Natural killer cell treated with Interleukin-12 subunit alpha and Interleukin-12 subunit beta and Interleukin-15 and Interleukin-18, amount 100 ng/mL, for 72 hours (primary cell): ENCODE measurements at regions not wholly inside any gene's neighbourhood (a gene's known extent, or its start where the extent isn't known, plus 50 kb on each side); places are given as distances from the start of the nearest gene placed in this dataset.
"Not testable (repeated sequence)": the region's sequence is repeated elsewhere in the genome, so short reads cannot be mapped to it uniquely, and the experiment has no call there.

ENCODE experiments used
- ATAC-seq, 2 donors: fragments of 150-1000 bp; cut with Tn5 transposase in 1 of 2; sonication (Bioruptor Pico), chemical (Tn5 transposase) in 1 of 2; 2 replicates each; pipeline ENCODE4 v1.10.0; 2021
- DNase-seq: peaks from one replicate; pipeline ENCODE4 v3.0.0; 2022; ENCODE audit warnings: low spot score
- H3K27ac Mint-ChIP-seq, 2 donors: 1 replicate in 1 of 2; 2 replicates in 1 of 2; pipeline ENCODE4 v1.8.0; 2022; ENCODE audit warnings: mixed read lengths in 2 of 2, mild to moderate bottlenecking in 1 of 2, moderate library complexity in 1 of 2
- H3K27me3 Mint-ChIP-seq, 2 donors: 1 replicate in 1 of 2; 2 replicates in 1 of 2; pipeline ENCODE4 v1.8.0; 2022; ENCODE audit warnings: mixed read lengths in 2 of 2
- H3K36me3 Mint-ChIP-seq: one replicate; pipeline ENCODE4 v1.8.0; 2022; ENCODE audit warnings: mixed read lengths
- H3K4me1 Mint-ChIP-seq, 2 donors: 1 replicate in 1 of 2; 2 replicates in 1 of 2; pipeline ENCODE4 v1.8.0; 2022; ENCODE audit warnings: low read depth in 2 of 2, mixed read lengths in 2 of 2, mild to moderate bottlenecking in 1 of 2
- H3K4me3 Mint-ChIP-seq: one replicate; pipeline ENCODE4 v1.8.0; 2022; ENCODE audit warnings: mixed read lengths
- H3K9me3 Mint-ChIP-seq: 2 replicates; pipeline ENCODE4 v1.8.0; 2022; ENCODE audit warnings: mixed read lengths

- Mint-ChIP-seq H3K4me3 (no peak overlapping the region), H3K27me3 (peaks cover 12 to 14% of the 10 kb centered on the region in 2 donors), H3K36me3 (no peaks in the 10 kb centered on the region), H3K27ac (no peak overlapping the region), H3K9me3 (no peaks in the 10 kb centered on the region), H3K4me1 (no peaks in the 10 kb centered on the region)
- DNase-seq (no peak), ATAC-seq (no peak)
These were observed 81.4 kb downstream of the ACAA2 start for GRCh38 chr18:49731860-49732311.

DNA sequence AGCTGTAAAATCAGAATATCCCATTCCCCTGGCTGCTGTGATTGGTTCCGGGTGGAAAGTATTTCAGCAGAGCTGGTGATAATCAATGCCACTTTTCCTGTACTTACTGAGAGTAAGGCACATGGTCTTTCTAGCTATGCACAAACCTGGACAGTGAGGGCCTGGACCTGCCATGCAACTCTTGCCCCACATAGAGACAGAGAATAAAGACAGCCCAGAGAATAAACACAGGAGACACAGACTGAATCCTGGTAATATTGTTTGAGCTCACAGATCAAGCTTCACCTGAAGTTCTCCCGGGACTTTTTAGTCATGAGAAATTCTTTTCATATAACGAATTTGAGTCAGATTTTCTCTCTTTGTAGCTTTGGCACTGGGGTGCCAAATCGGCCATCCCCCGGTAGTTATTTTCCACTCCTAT, 81.9 kb downstream of the ACAA2 start:
- Mint-ChIP-seq H3K4me1 (no peaks in the 10 kb centered on the region), H3K4me3 (no peak overlapping the region), H3K27me3 (peaks cover 7 to 9% of the 10 kb centered on the region in 2 donors), H3K27ac (no peak overlapping the region), H3K36me3 (no peaks in the 10 kb centered on the region), H3K9me3 (no peaks in the 10 kb centered on the region)
- no peak for DNase-seq
- no peak for ATAC-seq

DNA sequence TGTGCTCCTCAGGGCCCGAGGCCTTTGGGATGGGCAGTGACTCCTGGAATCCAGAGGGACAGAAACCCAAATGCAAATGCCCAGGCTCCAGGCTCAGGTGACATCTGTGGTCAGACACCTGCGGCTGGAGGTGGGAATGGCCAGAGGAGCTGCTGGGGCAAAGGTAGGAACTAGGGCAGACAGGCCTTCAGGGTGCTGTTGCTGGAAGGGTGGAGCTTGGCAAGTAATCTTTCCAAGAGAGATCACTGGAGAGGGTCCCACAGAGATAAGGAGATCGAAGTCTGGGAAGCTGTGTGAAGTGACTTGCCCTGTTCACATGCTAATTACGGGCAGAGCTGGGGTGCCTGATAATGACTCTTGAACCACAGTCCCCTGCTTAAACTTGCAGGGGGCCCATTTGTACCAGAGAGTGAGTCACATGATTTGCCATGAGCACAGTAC, 82.4 kb downstream of the ACAA2 start:
- ATAC-seq, result no peak
- Mint-ChIP-seq H3K27me3 (peaks cover 6 to 8% of the 10 kb centered on the region in 2 donors), H3K4me1 (no peaks in the 10 kb centered on the region), H3K27ac (no peak overlapping the region), H3K4me3 (no peak overlapping the region), H3K9me3 (no peaks in the 10 kb centered on the region), H3K36me3 (no peaks in the 10 kb centered on the region)
- no peak for DNase-seq

DNA sequence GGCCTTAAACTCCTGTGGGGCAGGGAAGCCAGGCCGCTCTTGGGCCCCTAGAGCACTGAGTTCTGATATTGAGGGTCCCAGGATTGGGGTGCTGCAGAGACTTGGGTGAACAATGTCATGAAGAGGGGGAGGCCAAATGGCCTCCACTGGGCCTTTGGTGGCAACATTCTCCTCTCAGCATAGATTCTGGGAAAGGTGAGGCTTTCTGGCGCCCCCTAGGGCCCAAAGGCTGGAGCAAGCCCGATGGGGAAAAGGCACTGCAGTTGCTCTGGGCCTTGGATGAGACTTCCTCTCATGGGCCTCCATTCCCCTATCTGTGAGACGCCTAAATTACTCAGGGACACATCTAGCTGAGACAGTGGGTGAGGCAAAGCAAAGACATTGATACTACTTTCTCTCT, 84.8 kb downstream of the ACAA2 start:
- no peak overlapping the region for H3K4me3 Mint-ChIP-seq
- no peak for ATAC-seq
- peaks cover 4 to 7% of the 10 kb centered on the region in 2 donors for H3K27me3 Mint-ChIP-seq
- DNase-seq, result no peak
- no peaks in the 10 kb centered on the region for H3K36me3 Mint-ChIP-seq
- H3K27ac Mint-ChIP-seq, result no peak overlapping the region
- no peaks in the 10 kb centered on the region for H3K9me3 Mint-ChIP-seq
- H3K4me1 Mint-ChIP-seq, result peaks cover 6% of the 10 kb centered on the region in 2 donors

- Mint-ChIP-seq H3K36me3 (no peaks in the 10 kb centered on the region), H3K4me1 (peaks cover 8 to 10% of the 10 kb centered on the region in 2 donors), H3K27ac (no peak overlapping the region), H3K4me3 (no peak overlapping the region), H3K9me3 (no peaks in the 10 kb centered on the region), H3K27me3 (peaks cover 9 to 11% of the 10 kb centered on the region in 2 donors)
- DNase-seq, result no peak
- ATAC-seq, result no peak
These were observed 85.5 kb downstream of the ACAA2 start for GRCh38 chr18:49727816-49728215.

DNA sequence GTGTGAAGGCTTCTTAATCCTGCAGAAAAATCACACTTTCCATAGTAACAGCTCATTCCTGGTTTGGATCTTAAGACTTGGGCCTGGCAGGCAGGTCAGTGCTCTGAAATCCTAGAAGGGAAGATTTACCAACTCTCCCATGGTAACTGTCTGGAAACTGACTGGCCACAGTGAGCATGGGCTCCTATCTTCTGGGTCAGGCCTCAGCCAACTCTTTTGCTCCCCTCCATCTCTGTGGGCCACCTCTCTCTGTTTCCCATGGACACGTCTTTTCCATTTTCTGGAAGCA, 86.7 kb downstream of the ACAA2 start:
- no peaks in the 10 kb centered on the region for H3K9me3 Mint-ChIP-seq
- H3K4me1 Mint-ChIP-seq, result peaks cover 8 to 10% of the 10 kb centered on the region in 2 donors
- no peak overlapping the region for H3K27ac Mint-ChIP-seq
- ATAC-seq (no peak), DNase-seq (no peak)
- H3K36me3 Mint-ChIP-seq, result no peaks in the 10 kb centered on the region
- H3K27me3 Mint-ChIP-seq, result peaks cover 11 to 14% of the 10 kb centered on the region in 2 donors
- H3K4me3 Mint-ChIP-seq, result no peak overlapping the region

GRCh38 chr18:49725809-49726674, 87.3 kb downstream of the ACAA2 start:
- H3K9me3 Mint-ChIP-seq, result no peaks in the 10 kb centered on the region

DNA sequence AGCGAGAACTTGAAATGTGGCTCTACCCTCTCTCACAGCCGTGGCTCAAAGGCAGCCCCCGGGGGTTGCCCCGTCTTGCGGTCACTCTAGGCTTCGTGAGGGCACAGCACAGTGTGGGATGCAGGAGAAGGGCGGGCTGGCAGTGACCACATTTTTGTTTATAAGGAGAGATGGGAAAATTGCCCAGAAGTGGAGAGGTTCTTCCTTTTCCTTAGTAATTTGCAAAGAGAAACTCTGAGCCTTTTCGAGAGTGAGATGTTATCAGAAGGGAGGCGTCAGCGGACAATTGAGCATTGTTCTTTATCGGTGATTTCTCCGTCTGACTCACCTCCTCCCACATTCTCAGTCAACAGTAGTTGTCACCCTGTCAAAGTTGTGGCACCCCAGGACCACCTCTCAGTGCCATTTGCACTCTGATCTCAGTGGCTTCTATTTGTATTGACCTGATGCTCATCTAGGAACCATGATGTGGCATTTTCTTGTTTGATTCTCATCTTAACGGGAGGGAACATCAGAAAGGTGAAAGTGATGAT, 89.6 kb downstream of the ACAA2 start:
- no peaks in the 10 kb centered on the region for H3K36me3 Mint-ChIP-seq
- peak overlapping the region; percentile 62 for H3K4me3 Mint-ChIP-seq
- no peak overlapping the region for H3K27ac Mint-ChIP-seq

More at GRCh38 chr18:49725809-49726674, 87.3 kb downstream of the ACAA2 start:
- Mint-ChIP-seq H3K4me3 (no peak overlapping the region), H3K27ac (no peak overlapping the region), H3K4me1 (peaks cover 8 to 10% of the 10 kb centered on the region in 2 donors), H3K36me3 (no peaks in the 10 kb centered on the region), H3K27me3 (peaks cover 11 to 14% of the 10 kb centered on the region in 2 donors)
- DNase-seq (no peak), ATAC-seq (no peak)

DNA sequence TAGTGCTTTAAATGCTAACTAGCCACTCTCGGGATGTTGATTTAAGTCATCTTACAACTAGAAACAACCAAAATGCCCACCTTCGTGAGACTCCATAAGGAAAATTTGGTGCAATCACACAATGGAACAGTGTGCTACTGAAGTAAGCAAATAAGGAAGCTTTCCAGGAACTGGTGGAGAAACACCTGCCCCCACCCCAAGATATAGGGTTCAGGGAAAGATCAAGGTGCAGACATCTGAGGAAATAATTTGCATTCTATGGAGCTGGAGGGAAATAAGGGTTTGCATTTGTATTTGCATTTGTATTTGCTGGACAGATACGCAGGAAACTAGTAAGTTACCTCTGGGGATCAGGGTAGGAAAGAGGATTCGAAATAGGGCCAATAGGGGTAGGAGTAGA, 90.9 kb downstream of the ACAA2 start:
- H3K36me3 Mint-ChIP-seq, result peaks cover 5% of the 10 kb centered on the region
- H3K4me3 Mint-ChIP-seq, result no peak overlapping the region
- no peaks in the 10 kb centered on the region for H3K9me3 Mint-ChIP-seq
- no peak overlapping the region for H3K27ac Mint-ChIP-seq
- ATAC-seq (no peak), DNase-seq (no peak)
- H3K4me1 Mint-ChIP-seq, result peaks cover 8 to 10% of the 10 kb centered on the region in 2 donors
- peaks cover 14 to 18% of the 10 kb centered on the region in 2 donors for H3K27me3 Mint-ChIP-seq

More for the DNA sequence above, 89.6 kb downstream of the ACAA2 start:
- peaks cover 8 to 10% of the 10 kb centered on the region in 2 donors for H3K4me1 Mint-ChIP-seq
- H3K27me3 Mint-ChIP-seq, result peaks cover 11 to 14% of the 10 kb centered on the region in 2 donors
- no peak for DNase-seq
- ATAC-seq, result peak; percentile 66 to 78
- H3K9me3 Mint-ChIP-seq, result no peaks in the 10 kb centered on the region

GRCh38 chr18:49721981-49722380, 91.4 kb downstream of the ACAA2 start:
- H3K36me3 Mint-ChIP-seq, result peaks cover 5% of the 10 kb centered on the region
- DNase-seq (no peak), ATAC-seq (no peak)
- H3K27me3 Mint-ChIP-seq, result peaks cover 14 to 18% of the 10 kb centered on the region in 2 donors
- no peaks in the 10 kb centered on the region for H3K9me3 Mint-ChIP-seq
- no peak overlapping the region for H3K27ac Mint-ChIP-seq
- H3K4me3 Mint-ChIP-seq, result no peak overlapping the region
- peaks cover 8 to 10% of the 10 kb centered on the region in 2 donors for H3K4me1 Mint-ChIP-seq

DNA sequence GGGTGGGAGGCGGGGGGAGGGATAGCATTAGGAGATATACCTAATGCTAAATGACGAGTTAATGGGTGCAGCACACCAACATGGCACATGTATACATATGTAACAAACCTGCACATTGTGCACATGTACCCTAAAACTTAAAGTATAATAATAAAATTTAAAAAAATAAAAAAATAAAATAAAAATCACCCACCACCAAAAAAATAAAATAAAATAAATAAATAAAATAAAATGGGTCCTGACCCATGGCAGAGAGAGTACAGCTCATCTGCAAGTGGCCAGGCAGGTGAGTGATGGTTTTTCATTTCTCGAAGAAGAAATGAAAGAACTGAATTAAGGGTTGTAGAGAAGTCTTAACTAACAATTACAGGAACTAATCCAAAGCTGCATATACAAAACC, 92.4 kb downstream of the ACAA2 start:
- peaks cover 14 to 18% of the 10 kb centered on the region in 2 donors for H3K27me3 Mint-ChIP-seq
- H3K4me3 Mint-ChIP-seq, ATAC-seq, DNase-seq, H3K9me3 Mint-ChIP-seq, H3K36me3 Mint-ChIP-seq, H3K27ac Mint-ChIP-seq: not testable (repeated sequence)
- H3K4me1 Mint-ChIP-seq, result peaks cover 8 to 10% of the 10 kb centered on the region in 2 donors

- Mint-ChIP-seq H3K27ac (no peak overlapping the region), H3K9me3 (peaks cover 5% of the 10 kb centered on the region), H3K4me3 (no peak overlapping the region), H3K27me3 (peaks cover 15 to 17% of the 10 kb centered on the region in 2 donors), H3K36me3 (peaks cover 5% of the 10 kb centered on the region), H3K4me1 (no peaks in the 10 kb centered on the region)
- ATAC-seq, result no peak
- no peak for DNase-seq
These were observed 95.7 kb downstream of the ACAA2 start for GRCh38 chr18:49717617-49718016.

- DNase-seq, result no peak
- Mint-ChIP-seq H3K27me3 (peaks cover 15 to 16% of the 10 kb centered on the region in 2 donors), H3K4me3 (no peak overlapping the region), H3K4me1 (no peaks in the 10 kb centered on the region), H3K9me3 (peaks cover 5% of the 10 kb centered on the region), H3K36me3 (peaks cover 5% of the 10 kb centered on the region), H3K27ac (no peak overlapping the region)
- no peak for ATAC-seq
These were observed 97.3 kb downstream of the ACAA2 start for GRCh38 chr18:49716035-49716434.

GRCh38 chr18:49709347-49709690, 104.0 kb downstream of the ACAA2 start:
- no peak for ATAC-seq
- no peaks in the 10 kb centered on the region for H3K9me3 Mint-ChIP-seq
- no peak for DNase-seq
- no peak overlapping the region for H3K27ac Mint-ChIP-seq
- H3K27me3 Mint-ChIP-seq, result peaks cover 7 to 13% of the 10 kb centered on the region in 2 donors
- H3K36me3 Mint-ChIP-seq, result no peaks in the 10 kb centered on the region
- no peak overlapping the region for H3K4me3 Mint-ChIP-seq
- peaks cover 0 to 4% of the 10 kb centered on the region in 2 donors for H3K4me1 Mint-ChIP-seq
